ENCODE measurements at regions not wholly inside any gene's neighbourhood (a gene's known extent, or its start where the extent isn't known, plus 50 kb on each side); places are given as distances from the start of the nearest gene placed in this dataset.

DNA sequence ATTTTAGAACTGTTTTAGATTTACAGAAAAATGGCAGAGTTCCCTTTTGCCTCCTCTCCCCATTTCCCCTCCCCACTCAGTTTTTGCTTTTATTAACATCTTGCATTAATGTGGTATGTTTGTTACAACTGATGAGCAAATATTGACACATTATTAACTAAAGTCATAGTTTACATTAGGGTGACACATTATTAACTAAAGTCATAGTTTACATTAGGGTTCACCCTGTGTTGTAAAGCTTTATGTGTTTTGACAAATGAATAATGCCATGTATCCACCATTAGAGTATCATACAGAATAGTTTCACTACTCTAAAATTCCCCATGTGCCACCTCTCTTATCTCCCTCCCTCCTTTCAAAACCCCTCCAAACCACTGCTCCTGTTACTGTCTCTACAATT, 262.5 kb downstream of the NPR3 start:
- in situ Hi-C loops (cut with HindIII; ENCODE audit: low pct_unique_long_range_greater_than_20kb, low sequenced_read_pairs), result no loop called here

DNA sequence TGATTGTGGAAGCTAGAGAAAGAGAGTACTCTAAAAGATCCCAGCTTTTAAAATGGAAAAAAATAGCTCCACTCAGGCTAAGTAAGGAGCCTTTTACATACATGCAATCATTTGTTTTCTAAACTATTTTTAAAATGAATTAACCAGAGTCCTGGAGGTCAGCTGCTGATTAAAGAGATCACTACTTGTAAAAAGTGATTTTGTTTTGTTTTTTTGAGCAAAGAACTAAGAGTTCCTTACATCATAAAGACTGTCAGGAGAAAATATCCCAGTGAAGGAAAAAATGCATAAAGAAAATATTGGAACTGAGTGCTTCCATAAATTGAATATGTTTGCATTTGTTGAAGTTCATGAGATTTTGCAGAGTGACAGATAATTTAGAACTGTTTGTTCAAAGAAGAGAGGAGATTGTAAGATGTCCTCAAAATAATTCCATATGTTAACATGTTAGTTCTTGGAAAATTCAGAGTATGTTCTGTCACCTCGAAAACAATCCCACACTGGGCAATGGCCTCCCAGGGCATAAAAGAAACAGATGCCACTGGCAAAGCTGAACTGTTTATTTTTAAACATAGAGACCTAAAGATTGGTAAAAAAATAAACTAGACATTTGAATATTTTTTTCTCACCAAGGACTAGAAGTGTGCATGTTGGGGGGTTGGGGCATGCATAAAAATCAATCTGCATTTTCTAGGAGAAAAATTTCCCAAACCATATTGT, 264.7 kb downstream of the NPR3 start:
- no peak for DNase-seq (ENCODE audit: low read depth in 1 of 2, low spot score in 1 of 2)
- in situ Hi-C loops (cut with HindIII; ENCODE audit: low pct_unique_long_range_greater_than_20kb, low sequenced_read_pairs), result no loop called here

More for the DNA sequence above, 262.5 kb downstream of the NPR3 start:
- no peak for TF ChIP-seq JUND (IDR thresholded peaks at IDR 0.05; ENCODE audit: low read depth)
- no peak for DNase-seq (ENCODE audit: low read depth in 1 of 2, low spot score in 1 of 2)

DNA sequence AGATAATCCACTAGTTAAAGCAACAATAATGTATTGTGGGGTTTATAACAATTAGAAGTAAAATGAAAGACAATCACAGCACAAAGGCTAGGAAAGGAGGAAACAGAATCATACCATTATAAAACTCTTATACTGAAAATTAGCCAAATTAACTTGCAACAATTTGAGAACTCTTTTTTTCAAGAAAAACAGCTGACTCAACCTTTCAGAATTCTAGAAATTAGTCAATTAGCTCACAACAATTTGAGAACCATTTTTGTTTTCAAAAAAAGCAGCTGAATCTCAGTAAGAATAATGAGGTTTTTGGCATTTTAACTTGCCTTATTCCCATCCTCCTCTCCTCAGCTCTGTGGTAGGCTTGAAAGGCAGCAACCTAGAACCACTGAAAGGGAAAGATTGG, 269.9 kb downstream of the NPR3 start:
- in situ Hi-C loops (cut with HindIII; ENCODE audit: low pct_unique_long_range_greater_than_20kb, low sequenced_read_pairs), result no loop called here
- no peak for TF ChIP-seq JUND (IDR thresholded peaks at IDR 0.05; ENCODE audit: low read depth)
- no peak for DNase-seq (ENCODE audit: low read depth in 1 of 2, low spot score in 1 of 2)

More for the DNA sequence above, 264.7 kb downstream of the NPR3 start:
- no peak for TF ChIP-seq JUND (IDR thresholded peaks at IDR 0.05; ENCODE audit: low read depth)

DNA sequence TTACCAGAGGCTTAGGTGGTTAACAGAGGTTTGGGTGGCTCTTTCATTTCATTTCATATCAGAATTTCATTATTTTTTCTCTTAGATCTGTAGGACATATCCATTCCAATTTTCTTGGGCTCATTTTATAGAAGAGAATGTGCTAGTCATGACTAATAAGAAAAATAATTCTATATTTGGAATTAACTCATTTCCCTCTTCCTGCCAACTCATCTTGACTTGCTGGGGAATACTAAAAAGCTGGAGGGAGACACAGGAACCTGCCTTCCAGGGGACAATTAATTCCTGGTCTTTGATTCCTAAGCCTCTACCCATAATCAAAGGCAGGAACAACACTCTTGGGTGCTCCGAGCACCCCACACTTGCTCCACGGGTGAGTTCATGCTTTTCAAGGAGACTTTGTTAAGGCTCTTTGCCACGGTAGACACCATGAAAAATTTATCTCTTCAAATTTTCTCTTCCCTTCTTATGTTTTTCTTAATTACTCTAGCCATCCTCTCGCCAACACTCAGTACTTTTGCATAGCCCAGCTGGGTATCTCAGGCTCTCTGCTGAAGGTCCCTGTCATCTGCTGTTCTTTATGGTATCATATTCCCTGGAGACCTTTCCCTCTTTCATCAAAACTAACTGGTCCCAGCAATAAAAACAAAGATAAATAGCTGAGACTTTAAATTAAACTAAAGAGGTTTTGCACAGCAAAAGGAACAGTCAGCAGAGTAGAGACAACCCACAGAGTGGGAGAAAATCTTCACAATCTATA, 273.9 kb downstream of the NPR3 start:
- TF ChIP-seq JUND (IDR thresholded peaks at IDR 0.05; ENCODE audit: low read depth), result no peak
- in situ Hi-C loops (cut with HindIII; ENCODE audit: low pct_unique_long_range_greater_than_20kb, low sequenced_read_pairs), result no loop called here
- no peak for DNase-seq (ENCODE audit: low read depth in 1 of 2, low spot score in 1 of 2)

DNA sequence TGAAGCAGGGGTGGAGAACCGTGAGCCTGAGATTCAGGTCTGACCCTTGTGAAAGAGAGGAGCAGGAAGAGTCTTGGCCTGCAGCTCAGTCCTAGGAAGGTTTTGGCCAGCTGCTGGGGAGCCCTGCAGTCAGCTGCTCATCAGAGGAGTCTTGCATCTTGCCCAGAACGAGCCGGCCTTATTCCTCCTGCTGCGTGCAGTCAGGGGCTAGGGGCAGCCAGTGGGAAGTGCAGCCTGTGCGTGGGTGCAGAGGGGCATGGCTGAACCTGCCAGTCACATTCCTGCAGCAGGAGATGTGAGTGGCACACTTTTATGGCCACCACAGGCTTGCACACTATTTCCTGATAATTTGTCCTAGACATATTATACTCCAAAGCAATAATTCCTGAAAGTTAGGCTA, 278.7 kb downstream of the NPR3 start:
- TF ChIP-seq JUND (IDR thresholded peaks at IDR 0.05; ENCODE audit: low read depth), result no peak
- no peak for DNase-seq (ENCODE audit: low read depth in 1 of 2, low spot score in 1 of 2)
- in situ Hi-C loops (cut with HindIII; ENCODE audit: low pct_unique_long_range_greater_than_20kb, low sequenced_read_pairs), result no loop called here

DNA sequence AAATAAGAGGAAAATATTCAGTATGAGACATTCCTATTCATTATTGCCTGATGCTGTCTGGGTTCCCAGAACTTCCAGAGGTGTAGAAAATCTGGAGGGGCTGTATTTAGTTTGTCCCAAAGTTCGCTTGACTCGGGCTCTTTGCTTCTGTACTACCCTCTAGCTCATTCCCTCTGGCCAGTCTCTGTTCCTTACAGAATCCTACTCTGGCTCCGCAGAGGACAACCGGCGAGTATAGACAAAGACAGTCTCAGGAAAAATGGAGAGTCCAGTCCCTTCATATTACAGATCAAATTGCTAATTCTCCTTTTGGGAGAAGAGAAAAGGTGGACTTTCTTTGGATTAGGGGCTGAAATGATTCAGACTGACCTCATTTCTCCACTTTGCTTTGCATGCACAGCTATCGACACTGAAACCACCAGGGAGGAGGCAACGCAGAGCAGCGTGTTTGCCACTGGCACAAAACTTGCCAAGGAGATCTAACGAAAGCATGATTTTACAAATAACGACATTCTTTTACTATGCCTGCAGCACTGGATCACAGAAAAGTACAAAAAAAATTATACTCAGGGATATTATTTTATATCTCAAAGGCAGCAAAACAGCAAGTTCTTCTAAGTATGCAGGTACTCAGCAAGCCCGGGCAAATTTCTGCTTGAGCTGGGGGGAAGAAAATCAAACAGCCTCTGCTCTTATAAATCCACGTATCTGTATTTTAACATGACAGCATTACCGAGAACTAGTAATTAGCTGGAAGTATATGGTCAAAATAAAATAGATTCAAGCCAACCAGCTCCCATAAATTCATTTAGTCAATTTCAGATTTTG, 279.7 kb downstream of the NPR3 start:
- no peak for TF ChIP-seq JUND (IDR thresholded peaks at IDR 0.05; ENCODE audit: low read depth)
- in situ Hi-C loops (cut with HindIII; ENCODE audit: low pct_unique_long_range_greater_than_20kb, low sequenced_read_pairs), result no loop called here
- no peak for DNase-seq (ENCODE audit: low read depth in 1 of 2, low spot score in 1 of 2)

DNA sequence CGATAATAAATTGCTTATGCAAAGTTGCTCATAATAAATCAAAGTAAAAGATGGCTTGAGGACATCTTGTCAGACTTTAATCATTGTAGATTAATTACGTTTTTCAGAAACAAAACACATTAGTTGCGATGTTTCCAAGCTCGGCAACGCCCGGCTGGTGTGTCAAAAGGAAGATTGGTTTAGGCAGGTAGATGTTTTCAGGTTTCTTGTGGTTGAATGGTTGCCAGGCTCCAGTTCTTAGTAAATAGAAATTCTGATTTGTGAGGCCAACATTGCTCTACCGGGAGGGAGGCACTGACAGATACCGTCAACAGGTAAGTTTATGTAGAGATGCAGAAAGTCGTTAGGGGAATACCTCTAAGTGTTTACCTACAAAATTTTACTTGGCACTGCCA, 280.3 kb downstream of the NPR3 start:
- in situ Hi-C loops (cut with HindIII; ENCODE audit: low pct_unique_long_range_greater_than_20kb, low sequenced_read_pairs), result no loop called here
- TF ChIP-seq JUND (IDR thresholded peaks at IDR 0.05; ENCODE audit: low read depth), result no peak
- DNase-seq (ENCODE audit: low read depth in 1 of 2, low spot score in 1 of 2), result peak in 1 of 2 experiments; percentile 24

DNA sequence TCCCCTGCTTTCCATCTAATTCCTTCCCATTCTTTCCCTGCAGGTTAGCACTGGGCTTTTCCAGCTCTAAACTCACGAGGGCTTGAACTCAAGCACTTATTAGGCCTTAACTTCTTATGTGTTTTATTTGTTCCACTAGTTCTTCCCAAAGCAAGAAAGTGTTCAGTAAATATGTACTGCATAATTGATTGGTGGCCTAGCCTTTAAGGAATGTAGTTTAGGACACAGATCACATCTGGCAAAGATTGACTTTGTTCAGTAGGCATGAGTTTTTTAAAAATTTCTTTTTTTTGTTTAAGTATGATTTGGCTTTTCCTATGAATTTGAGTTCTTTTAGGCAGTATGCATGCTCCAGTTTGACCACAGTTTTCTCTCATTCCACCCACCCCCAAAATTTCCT, 285.2 kb downstream of the NPR3 start:
- no peak for TF ChIP-seq JUND (IDR thresholded peaks at IDR 0.05; ENCODE audit: low read depth)
- DNase-seq (ENCODE audit: low read depth in 1 of 2, low spot score in 1 of 2), result no peak
- in situ Hi-C loops (cut with HindIII; ENCODE audit: low pct_unique_long_range_greater_than_20kb, low sequenced_read_pairs), result no loop called here

DNA sequence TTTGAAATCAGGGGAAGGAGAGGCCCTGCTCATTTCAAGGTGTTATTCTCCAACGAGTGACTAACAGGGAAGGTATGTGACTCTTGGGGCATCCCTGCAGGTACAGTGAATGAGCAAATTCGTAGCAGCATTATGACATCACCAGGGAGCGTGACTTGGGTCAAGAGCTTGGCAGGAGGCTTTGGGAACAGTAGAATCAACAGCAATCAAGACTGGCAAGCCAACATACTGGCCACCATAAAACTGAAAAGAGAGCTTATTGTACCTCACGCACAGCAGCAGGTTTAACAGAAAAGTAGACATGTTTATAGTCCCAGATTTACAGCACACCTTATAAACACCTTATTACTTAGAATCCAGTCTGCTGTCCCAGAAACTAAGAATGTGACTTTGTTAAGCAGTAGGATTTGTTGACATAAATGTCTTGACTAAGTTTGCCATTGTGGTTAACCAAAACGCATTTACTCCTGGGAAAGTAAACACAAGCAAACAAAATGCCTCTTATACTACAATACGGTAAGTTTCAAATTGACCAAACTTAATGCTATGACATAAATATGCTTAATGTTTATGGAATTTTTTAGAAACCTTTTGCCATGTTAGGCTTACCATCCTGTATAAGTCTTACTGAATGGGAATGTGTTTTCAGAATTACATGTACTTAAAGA, 297.8 kb downstream of the NPR3 start:
- TF ChIP-seq JUND (IDR thresholded peaks at IDR 0.05; ENCODE audit: low read depth), result peak; percentile 66
- peak in 1 of 2 experiments; percentile 94 for DNase-seq (ENCODE audit: low read depth in 1 of 2, low spot score in 1 of 2)
- in situ Hi-C loops (cut with HindIII; ENCODE audit: low pct_unique_long_range_greater_than_20kb, low sequenced_read_pairs), result no loop called here

DNA sequence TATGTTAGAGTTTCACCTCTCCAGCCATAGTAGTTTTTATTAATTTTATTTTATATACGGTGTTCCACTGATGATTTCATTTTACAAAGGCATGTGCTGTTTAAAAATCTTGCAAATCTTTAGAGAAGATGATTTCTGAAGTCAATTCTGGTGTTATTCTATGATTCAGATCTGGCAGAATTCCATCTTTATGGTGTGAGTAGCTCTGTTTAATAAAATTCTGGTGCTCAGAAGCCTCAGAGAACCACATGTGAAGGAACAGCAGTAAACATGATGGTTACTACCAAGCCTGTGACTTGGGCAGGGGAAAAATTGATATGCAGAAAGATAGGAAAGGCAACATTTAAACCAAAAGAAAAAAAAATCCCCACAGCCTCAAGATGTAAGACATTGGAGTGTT, 299.7 kb downstream of the NPR3 start:
- no peak for DNase-seq (ENCODE audit: low read depth in 1 of 2, low spot score in 1 of 2)
- in situ Hi-C loops (cut with HindIII; ENCODE audit: low pct_unique_long_range_greater_than_20kb, low sequenced_read_pairs), result no loop called here
- TF ChIP-seq JUND (IDR thresholded peaks at IDR 0.05; ENCODE audit: low read depth), result no peak

DNA sequence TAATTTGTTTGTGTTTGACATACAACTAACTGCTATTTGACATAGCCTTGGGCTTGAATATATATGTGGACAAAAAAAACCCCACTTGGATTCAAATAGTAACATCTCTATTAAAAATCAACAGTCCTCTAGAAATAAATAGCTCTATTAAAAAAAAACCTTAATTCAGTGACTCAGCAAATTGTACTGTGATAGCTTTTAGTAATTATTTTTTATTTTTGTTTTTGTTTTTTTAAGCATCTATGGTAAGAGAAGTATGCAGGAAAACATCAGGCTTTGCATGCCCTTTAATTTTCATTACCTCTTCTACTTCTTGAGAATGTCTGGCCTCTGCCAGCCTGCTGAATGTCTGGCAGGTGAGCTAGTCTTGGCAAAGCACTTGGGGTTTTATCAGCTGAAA, 300.7 kb downstream of the NPR3 start:
- no peak for DNase-seq (ENCODE audit: low read depth in 1 of 2, low spot score in 1 of 2)
- in situ Hi-C loops (cut with HindIII; ENCODE audit: low pct_unique_long_range_greater_than_20kb, low sequenced_read_pairs), result no loop called here
- TF ChIP-seq JUND (IDR thresholded peaks at IDR 0.05; ENCODE audit: low read depth), result no peak

DNA sequence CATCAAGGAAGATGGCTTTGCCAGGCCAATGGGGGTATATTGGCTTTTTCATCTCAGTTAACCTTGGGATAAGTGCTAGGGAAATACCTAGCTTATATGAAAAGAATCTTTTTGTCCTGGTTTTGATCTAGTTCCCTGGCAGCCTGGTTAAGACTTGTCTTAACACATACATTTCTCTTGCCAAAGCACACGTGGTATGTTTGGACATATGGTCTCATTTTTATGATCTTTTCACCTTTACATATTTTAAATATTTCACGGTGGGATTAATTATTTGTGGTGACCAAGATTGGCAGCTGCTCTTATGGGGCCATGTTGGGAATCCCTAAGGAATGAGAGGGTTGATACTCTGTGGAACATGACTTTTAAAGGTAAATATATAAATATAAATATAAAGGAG, 312.5 kb downstream of the NPR3 start:
- TF ChIP-seq JUND (IDR thresholded peaks at IDR 0.05; ENCODE audit: low read depth), result no peak
- in situ Hi-C loops (cut with HindIII; ENCODE audit: low pct_unique_long_range_greater_than_20kb, low sequenced_read_pairs), result no loop called here

More for the DNA sequence above, 312.5 kb downstream of the NPR3 start:
- no peak for DNase-seq (ENCODE audit: low read depth in 1 of 2, low spot score in 1 of 2)
